ENCODE measurements at regions not wholly inside any gene's neighbourhood (a gene's known extent, or its start where the extent isn't known, plus 50 kb on each side); places are given as distances from the start of the nearest gene placed in this dataset.

DNA sequence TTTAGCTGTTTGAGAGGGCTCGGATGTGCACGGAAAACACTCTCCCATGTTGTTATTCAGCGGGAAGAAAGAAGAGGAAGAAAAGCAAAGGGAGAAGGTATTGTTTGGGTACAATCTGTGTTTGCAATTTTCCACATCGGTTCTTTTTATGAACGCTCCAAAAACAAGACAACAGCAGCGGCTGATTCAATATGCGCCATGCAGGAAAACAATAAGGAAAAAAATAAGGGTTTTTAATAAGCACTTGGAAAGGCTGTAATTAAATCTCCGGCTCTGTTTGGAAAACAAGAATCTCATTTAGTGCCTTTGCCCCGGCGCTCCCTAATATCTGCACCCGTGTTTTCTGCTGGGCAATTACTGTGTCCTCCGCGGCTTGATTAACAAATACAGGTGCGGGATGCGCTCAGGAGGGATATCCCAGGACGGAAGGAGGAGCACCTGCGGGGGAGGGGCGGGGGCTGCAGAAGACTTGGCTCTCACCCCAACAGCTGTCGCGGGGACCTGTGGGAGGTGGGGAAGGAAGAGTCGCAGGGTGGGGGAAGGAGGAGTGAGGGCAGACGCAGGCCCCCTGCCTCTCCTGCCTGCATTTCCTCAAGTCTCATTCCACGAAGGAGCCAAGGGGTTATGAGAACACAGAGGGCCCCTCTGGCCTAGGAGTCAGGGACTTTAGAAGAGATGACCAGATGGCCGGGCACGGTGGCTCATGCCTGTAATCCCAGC is 181.5 kb upstream of the PODXL start:
- Mint-ChIP-seq H3K9me3 (ENCODE audit: unreplicated experiment) (peaks cover 7% of the 10 kb centered on the region), H3K36me3 (ENCODE audit: low read depth, unreplicated experiment) (no peaks in the 10 kb centered on the region), H3K4me1 (ENCODE audit: low read depth, unreplicated experiment) (no peaks in the 10 kb centered on the region), H3K4me3 (ENCODE audit: unreplicated experiment) (no peak overlapping the region), H3K27ac (ENCODE audit: unreplicated experiment) (no peak overlapping the region), H3K27me3 (ENCODE audit: low read depth, unreplicated experiment) (peaks cover 58% of the 10 kb centered on the region)
- no peaks in the 10 kb centered on the region for H3K4me1 ChIP-seq (ENCODE audit: insufficient read depth, low read length)
- H3K9ac ChIP-seq (ENCODE audit: low read length) = no peak overlapping the region
- DNase-seq (ENCODE audit: low read depth) (no peak), FAIRE-seq (no peak)
- H3K79me2 ChIP-seq (ENCODE audit: insufficient read depth, low read length) = no peaks in the 10 kb centered on the region
- no peak for TF ChIP-seq EZH2 (IDR thresholded peaks at IDR 0.05; ENCODE audit: insufficient read depth, low read length)
- TF ChIP-seq, protein P1, sequence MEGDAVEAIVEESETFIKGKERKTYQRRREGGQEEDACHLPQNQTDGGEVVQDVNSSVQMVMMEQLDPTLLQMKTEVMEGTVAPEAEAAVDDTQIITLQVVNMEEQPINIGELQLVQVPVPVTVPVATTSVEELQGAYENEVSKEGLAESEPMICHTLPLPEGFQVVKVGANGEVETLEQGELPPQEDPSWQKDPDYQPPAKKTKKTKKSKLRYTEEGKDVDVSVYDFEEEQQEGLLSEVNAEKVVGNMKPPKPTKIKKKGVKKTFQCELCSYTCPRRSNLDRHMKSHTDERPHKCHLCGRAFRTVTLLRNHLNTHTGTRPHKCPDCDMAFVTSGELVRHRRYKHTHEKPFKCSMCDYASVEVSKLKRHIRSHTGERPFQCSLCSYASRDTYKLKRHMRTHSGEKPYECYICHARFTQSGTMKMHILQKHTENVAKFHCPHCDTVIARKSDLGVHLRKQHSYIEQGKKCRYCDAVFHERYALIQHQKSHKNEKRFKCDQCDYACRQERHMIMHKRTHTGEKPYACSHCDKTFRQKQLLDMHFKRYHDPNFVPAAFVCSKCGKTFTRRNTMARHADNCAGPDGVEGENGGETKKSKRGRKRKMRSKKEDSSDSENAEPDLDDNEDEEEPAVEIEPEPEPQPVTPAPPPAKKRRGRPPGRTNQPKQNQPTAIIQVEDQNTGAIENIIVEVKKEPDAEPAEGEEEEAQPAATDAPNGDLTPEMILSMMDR (IDR thresholded peaks at IDR 0.05; ENCODE audit: insufficient read depth, low read depth, low read length) = no peak
- no peak overlapping the region for H3K4me3 ChIP-seq (ENCODE audit: insufficient read depth, low read depth, low read length)
- H3K4me2 ChIP-seq (ENCODE audit: low read length) = no peak overlapping the region
- H3K27me3 ChIP-seq (ENCODE audit: insufficient read depth, low read length) = peaks cover 16% of the 10 kb centered on the region
- H3K36me3 ChIP-seq (ENCODE audit: insufficient read depth, low read length) = no peaks in the 10 kb centered on the region
- H4K20me1 ChIP-seq (ENCODE audit: insufficient read depth, low read length) = no peaks in the 10 kb centered on the region
- no peak overlapping the region for H3K27ac ChIP-seq (ENCODE audit: low read depth, low read length)
- H3K9me3 ChIP-seq (ENCODE audit: insufficient read depth, low read depth, low read length) = no peaks in the 10 kb centered on the region
- H2AFZ ChIP-seq (ENCODE audit: low read depth, low read length) = no peak overlapping the region

DNA sequence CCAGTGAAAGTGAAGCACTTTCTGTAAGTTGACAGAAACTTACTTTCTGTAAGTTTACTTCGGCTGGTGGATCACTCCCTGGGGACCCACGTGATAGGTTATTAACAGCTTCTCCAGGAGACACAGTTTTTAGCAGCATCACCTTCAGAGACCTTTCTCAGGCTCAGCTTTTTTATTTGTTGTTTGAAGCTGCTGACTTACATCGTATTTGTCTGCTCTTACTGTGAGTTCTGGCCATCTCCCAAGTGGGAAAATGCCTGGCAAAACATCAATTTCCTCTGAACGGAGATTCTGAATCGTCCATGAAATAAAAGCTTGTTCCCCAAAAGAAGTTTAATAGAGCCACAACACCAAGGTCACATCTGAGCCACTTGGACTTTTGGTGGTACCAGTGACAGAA is 178.7 kb upstream of the PODXL start:
- H2AFZ ChIP-seq (ENCODE audit: low read depth, low read length) = no peak overlapping the region
- FAIRE-seq = no peak
- H3K27me3 Mint-ChIP-seq (ENCODE audit: low read depth, unreplicated experiment) = peaks cover 38% of the 10 kb centered on the region

More for the DNA sequence above, 178.7 kb upstream of the PODXL start:
- Mint-ChIP-seq H3K4me1 (ENCODE audit: low read depth, unreplicated experiment) (no peaks in the 10 kb centered on the region), H3K4me3 (ENCODE audit: unreplicated experiment) (no peak overlapping the region), H3K27ac (ENCODE audit: unreplicated experiment) (no peak overlapping the region), H3K9me3 (ENCODE audit: unreplicated experiment) (peaks cover 12% of the 10 kb centered on the region), H3K36me3 (ENCODE audit: low read depth, unreplicated experiment) (peaks cover 2% of the 10 kb centered on the region)
- peaks cover 7% of the 10 kb centered on the region for H3K27me3 ChIP-seq (ENCODE audit: insufficient read depth, low read length)
- H3K9ac ChIP-seq (ENCODE audit: low read length) = no peak overlapping the region
- no peak overlapping the region for H3K4me3 ChIP-seq (ENCODE audit: insufficient read depth, low read depth, low read length)
- H3K9me3 ChIP-seq (ENCODE audit: insufficient read depth, low read depth, low read length) = no peaks in the 10 kb centered on the region
- no peaks in the 10 kb centered on the region for H4K20me1 ChIP-seq (ENCODE audit: insufficient read depth, low read length)
- no peak overlapping the region for H3K4me2 ChIP-seq (ENCODE audit: low read length)
- DNase-seq (ENCODE audit: low read depth) = no peak
- H3K4me1 ChIP-seq (ENCODE audit: insufficient read depth, low read length) = no peaks in the 10 kb centered on the region
- no peaks in the 10 kb centered on the region for H3K36me3 ChIP-seq (ENCODE audit: insufficient read depth, low read length)
- TF ChIP-seq EZH2 (IDR thresholded peaks at IDR 0.05; ENCODE audit: insufficient read depth, low read length) = no peak
- TF ChIP-seq, protein P1 (IDR thresholded peaks at IDR 0.05; ENCODE audit: insufficient read depth, low read depth, low read length) = no peak
- H3K27ac ChIP-seq (ENCODE audit: low read depth, low read length) = no peak overlapping the region
- H3K79me2 ChIP-seq (ENCODE audit: insufficient read depth, low read length) = no peaks in the 10 kb centered on the region

Measured in astrocyte (in vitro differentiated cells and primary cell).